NB4 (cell line): ENCODE measurements at regions not wholly inside any gene's neighbourhood (a gene's known extent, or its start where the extent isn't known, plus 50 kb on each side); places are given as distances from the start of the nearest gene placed in this dataset.

Experiments used
- DNase-seq: peaks from one replicate; pipeline ENCODE4 v3.0.0; 2010; ENCODE audit warnings: low read depth
- H3K4me3 ChIP-seq: one replicate; pipeline ENCODE4 v1.5.1; 2011; ENCODE audit warnings: mild to moderate bottlenecking, low read depth, low read length, moderate library complexity
- MYC ChIP-seq: IDR thresholded peaks from 2 replicates; pipeline ENCODE4 v1.6.1; 2011; ENCODE audit warnings: low read depth, low read length
- POLR2A ChIP-seq: IDR thresholded peaks from 2 replicates; pipeline ENCODE4 v1.6.1; 2011; ENCODE audit warnings: mild to moderate bottlenecking; ENCODE audit not compliant: insufficient read length; ENCODE audit errors: extremely low read depth
- TF ChIP-seq, protein P1 (sequence below): IDR thresholded peaks from one replicate; pipeline ENCODE4 v1.5.1; 2012; ENCODE audit warnings: low read depth, low read length
- TF ChIP-seq, protein P2 (sequence below): IDR thresholded peaks from 2 replicates; pipeline ENCODE4 v1.6.1; 2011; ENCODE audit warnings: low read depth, low read length

DNA sequence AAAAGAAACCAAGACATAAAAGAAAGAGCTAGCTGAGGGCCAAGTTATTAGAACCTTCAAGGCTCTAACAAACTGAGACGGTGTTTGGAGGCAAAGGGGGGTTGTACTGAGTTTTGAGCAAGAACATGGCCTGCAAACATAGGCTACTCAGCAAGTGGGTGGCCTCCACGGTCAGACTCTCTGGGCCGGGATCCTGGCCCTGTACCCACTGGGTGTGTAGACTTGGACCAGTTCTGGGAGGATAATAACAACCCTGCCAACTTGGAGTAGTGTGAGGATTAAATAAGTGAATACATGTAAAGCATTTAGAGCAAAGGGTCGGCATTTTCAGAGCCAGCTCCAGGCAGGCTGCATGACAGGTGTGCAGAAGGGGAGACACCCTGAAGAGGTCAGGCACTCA lies 56.1 kb upstream of the TNFRSF19 start:
- H3K4me3 ChIP-seq = no peak overlapping the region
- no peak for TF ChIP-seq POLR2A
- TF ChIP-seq MYC = no peak
- TF ChIP-seq, protein P1, sequence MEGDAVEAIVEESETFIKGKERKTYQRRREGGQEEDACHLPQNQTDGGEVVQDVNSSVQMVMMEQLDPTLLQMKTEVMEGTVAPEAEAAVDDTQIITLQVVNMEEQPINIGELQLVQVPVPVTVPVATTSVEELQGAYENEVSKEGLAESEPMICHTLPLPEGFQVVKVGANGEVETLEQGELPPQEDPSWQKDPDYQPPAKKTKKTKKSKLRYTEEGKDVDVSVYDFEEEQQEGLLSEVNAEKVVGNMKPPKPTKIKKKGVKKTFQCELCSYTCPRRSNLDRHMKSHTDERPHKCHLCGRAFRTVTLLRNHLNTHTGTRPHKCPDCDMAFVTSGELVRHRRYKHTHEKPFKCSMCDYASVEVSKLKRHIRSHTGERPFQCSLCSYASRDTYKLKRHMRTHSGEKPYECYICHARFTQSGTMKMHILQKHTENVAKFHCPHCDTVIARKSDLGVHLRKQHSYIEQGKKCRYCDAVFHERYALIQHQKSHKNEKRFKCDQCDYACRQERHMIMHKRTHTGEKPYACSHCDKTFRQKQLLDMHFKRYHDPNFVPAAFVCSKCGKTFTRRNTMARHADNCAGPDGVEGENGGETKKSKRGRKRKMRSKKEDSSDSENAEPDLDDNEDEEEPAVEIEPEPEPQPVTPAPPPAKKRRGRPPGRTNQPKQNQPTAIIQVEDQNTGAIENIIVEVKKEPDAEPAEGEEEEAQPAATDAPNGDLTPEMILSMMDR = no peak
- TF ChIP-seq, protein P2, sequence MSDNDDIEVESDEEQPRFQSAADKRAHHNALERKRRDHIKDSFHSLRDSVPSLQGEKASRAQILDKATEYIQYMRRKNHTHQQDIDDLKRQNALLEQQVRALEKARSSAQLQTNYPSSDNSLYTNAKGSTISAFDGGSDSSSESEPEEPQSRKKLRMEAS = no peak
- no peak for DNase-seq

DNA sequence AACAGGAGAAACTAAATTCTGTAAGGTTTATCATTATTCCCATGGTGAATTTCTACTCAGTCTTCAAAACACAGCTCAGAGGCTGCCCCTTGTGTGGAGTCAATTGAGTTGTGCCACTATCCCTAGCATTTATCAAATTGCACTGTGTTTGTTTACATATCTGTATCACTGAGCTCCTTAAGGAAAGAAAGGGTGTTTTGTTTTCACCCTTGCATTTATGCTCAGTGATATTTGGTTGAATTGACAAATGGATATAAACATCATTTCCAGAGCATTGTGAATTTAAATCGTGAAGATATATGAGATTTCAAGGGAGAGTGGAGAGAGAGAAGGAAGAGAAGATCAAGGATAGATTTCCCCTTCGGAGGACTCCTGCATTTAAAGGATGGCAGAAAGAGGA lies 55.1 kb upstream of the TNFRSF19 start:
- TF ChIP-seq, protein P2 = no peak
- no peak for TF ChIP-seq MYC
- TF ChIP-seq, protein P1 = no peak
- TF ChIP-seq POLR2A = no peak
- DNase-seq = no peak
- no peak overlapping the region for H3K4me3 ChIP-seq

DNA sequence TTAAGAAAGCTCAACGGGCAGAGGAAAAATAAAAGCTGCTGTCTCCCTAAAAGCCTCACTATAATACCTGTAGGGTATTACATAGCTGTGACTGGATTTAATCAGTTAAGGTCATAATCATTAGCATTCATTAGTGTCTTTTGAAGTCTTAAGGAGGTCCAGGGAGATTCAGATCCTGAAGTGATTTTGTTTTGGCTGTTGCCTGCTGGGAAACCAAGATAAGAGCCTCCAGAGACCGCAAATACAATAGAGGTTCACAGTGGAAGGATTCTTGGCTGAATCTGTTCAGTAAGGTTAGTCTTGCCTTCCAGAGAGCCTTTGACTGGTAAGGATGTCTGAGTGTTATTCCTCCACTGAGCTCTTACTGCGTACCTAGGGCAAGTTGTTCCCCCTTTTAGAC lies 54.0 kb upstream of the TNFRSF19 start:
- H3K4me3 ChIP-seq = no peak overlapping the region
- DNase-seq = no peak
- no peak for TF ChIP-seq POLR2A
- TF ChIP-seq, protein P2 = no peak
- no peak for TF ChIP-seq MYC
- TF ChIP-seq, protein P1 = no peak

DNA sequence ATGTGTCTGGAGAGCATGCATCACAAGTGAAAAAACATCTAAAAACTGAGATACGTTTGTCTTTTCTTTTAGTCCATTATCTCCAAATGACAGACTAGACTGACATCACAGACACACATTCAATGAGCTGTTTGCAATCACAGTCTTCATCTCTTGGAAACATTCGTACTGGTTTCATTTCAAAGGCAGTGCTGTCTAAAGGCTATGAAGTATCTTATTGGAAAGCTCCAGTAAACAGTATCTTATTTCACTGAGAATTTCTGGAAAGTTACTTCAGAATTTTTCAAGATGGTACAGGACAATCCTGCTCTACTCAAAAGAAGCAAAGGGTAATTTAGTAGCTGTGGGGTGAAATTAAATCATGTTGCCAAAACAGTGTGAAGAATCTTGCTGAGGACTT lies 53.5 kb upstream of the TNFRSF19 start:
- DNase-seq = no peak
- no peak overlapping the region for H3K4me3 ChIP-seq
- no peak for TF ChIP-seq POLR2A
- TF ChIP-seq, protein P1 = no peak

DNA sequence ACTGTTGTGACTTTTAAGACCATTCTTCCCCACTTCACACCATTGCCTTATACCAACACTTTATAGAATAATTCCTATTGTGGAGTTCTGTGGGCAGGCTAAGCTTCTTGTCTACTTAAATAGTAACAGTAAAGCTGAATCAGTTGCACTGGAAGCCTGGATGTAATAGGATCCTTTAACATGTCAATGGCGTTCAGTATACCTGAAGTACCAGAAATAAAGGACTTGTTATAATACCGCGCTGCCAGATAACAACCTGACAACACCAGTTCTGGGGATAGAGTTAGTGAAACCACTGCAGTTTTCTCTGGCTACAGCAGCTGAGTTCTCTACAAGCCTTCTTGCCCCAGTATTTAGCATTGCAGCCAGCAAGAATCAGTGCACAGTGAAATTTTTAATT lies 52.0 kb upstream of the TNFRSF19 start:
- TF ChIP-seq POLR2A = no peak
- TF ChIP-seq, protein P1 = no peak
- TF ChIP-seq MYC = no peak
- TF ChIP-seq, protein P2 = no peak
- no peak for DNase-seq
- no peak overlapping the region for H3K4me3 ChIP-seq
